GM12872 (cell line): ENCODE measurements at regions not wholly inside any gene's neighbourhood (a gene's known extent, or its start where the extent isn't known, plus 50 kb on each side); places are given as distances from the start of the nearest gene placed in this dataset.

Experiments used
- TF ChIP-seq, protein P1 (sequence below): IDR thresholded peaks from 3 replicates; pipeline ENCODE4 v1.5.1; 2011; ENCODE audit warnings: low read depth, mild to moderate bottlenecking, low read length, moderate library complexity; ENCODE audit not compliant: insufficient read depth

DNA sequence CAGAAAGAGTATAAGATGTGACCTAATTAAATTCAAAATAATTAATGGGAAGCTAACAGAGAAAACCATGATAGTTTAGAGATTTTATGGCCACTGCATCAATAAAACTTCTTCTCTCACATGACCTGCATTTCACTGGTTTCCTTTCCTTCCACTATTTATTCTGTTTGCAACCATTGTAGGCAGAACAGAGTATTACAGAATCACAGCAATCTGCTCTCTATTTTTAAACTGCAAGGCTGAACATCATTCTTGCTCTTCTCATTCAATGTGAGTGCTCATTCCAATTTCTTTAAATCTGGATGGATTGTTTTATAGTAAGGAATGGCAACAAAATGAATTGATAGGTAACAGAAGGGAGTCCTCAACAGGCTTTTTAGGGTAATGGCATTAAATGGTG, 715.5 kb upstream of the RAB6C start:
- TF ChIP-seq, protein P1, sequence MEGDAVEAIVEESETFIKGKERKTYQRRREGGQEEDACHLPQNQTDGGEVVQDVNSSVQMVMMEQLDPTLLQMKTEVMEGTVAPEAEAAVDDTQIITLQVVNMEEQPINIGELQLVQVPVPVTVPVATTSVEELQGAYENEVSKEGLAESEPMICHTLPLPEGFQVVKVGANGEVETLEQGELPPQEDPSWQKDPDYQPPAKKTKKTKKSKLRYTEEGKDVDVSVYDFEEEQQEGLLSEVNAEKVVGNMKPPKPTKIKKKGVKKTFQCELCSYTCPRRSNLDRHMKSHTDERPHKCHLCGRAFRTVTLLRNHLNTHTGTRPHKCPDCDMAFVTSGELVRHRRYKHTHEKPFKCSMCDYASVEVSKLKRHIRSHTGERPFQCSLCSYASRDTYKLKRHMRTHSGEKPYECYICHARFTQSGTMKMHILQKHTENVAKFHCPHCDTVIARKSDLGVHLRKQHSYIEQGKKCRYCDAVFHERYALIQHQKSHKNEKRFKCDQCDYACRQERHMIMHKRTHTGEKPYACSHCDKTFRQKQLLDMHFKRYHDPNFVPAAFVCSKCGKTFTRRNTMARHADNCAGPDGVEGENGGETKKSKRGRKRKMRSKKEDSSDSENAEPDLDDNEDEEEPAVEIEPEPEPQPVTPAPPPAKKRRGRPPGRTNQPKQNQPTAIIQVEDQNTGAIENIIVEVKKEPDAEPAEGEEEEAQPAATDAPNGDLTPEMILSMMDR, result no peak

DNA sequence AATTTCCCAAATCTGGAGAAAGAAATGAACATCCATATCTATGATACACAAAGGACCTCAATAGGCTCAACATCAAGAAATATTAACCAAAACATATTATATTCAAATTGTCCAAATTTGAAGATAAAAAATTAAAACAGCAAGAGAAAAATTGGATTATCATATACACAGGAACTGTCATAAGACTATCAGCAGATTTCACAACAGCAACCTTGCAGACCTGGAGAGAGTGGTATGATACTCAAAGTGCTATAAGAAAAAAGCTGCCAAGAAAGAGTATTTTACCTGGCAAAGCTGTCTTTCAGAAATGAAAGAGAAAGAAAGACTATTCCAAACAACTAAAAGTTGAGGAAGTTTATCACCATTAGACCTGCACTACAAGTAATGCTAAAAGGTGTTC, 711.9 kb upstream of the RAB6C start:
- TF ChIP-seq, protein P1, result no peak

DNA sequence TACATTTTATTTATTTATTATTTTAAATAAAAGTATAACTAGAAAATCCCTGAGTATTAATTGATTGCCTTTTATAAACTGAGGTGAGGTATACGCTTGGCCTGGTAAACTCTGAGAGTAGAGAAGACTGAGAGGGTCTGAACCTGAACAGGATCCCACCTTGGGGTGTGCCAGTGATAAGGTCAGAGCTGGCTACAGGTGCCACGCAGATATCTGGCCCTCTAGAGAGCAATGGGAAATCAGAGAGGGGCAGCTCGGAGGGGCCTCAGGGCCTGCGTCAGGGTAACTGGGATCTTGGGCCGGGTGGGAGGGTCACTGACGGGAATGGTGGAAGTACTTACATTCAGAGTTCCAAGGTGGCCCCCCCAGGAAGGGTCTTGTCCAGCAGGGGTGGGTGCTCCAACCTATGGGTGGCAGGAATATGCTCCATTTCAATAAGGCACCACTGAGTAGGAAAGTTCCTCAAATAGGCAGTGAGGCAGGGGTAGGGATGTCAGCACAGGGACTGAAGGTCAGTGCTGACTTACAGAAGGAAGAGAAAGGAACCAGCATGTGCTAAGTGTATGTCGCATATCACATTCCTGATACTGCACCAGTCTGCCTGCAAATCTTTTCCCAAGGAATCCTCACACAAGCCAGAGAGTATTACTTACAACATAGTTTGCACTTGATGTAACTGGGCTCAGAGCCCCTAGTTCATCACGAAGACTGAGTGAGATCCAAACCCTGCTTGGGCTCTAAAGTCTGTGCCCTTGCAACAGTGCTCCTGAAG, 706.0 kb upstream of the RAB6C start:
- TF ChIP-seq, protein P1, result no peak

DNA sequence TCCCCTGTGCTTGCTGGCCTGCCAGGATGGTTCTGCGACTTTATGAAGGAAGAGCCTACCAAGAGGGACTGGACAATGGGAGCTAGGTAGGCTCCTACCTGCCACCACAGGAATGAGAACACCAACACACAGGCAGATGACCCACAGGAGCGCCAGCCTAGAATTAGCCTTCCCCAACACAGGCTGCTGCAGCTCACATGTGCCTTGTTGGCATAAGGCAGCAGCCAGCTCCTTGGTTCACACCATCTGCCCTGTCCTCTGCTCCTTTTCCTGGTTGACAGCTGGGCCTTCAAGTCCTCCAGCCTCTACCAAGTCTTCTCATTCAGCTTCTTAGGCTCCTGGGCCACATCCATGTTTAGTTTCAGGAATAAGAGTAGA, 705.4 kb upstream of the RAB6C start:
- TF ChIP-seq, protein P1, result no peak

DNA sequence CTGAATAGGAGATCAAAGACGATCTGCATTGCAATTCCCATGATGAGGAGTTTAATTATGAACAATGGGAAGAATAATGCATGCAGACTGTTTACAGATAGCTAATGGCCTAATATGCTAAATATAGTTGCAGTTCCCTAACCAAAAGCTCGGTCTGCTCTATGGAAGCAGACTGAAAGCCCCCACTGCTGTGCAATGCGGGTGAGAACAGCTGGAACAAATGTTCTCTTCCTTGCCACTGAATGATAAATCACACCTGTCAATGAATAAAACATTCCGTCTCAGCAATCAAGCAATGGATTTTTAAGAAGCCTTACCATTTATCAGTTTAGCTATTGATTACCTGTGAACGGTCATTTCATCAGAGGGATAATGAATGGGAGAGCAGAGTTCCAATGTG, 704.5 kb upstream of the RAB6C start:
- TF ChIP-seq, protein P1, result no peak

DNA sequence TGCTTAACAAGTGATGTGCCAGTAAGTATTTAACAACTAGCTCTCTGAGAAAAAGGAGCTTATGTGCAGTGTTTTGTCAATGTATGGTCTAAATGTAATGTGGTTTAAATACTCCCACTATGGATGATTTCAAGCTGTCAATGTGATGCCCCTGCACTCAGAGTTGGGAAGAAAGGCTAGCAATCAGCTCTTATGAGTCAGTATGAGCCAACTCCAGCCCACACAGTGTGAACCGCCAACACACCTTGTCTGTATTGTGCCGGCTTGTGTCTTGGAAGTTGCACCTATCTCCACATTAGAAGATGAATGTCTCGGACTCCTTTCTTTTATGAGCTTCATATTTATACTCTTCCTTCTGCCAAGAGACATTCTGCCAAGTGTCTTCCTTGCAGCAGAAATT, 703.8 kb upstream of the RAB6C start:
- TF ChIP-seq, protein P1, result no peak

DNA sequence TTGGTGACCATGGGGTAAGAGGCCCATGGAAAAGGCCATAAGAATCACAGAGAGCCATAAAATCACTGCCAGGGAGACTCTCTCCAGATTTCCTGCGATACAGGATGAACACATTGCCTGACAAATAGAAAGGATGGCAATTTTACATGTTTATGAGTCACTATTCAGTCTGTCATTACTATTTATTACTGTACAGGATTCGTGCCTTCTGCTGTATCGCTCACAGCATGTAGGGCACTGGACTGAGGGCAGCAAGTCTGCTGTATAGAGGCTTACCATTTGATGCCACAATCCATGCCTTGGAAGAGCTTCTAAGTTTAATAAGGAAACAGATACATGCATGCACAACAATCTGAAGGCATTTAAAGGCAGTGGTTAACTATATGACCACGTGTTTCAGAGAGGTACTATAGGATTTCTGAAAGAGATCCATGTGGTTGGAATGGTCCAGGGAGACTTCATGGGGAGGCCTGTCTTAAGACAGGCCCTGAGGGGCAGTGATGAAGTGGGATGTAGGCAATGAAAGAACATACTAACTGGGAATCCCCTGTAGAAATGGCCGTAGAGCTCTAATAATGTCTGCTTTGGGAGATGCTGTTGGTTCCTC, 702.4 kb upstream of the RAB6C start:
- TF ChIP-seq, protein P1, result no peak
